ENCODE measurements at regions not wholly inside any gene's neighbourhood (a gene's known extent, or its start where the extent isn't known, plus 50 kb on each side); places are given as distances from the start of the nearest gene placed in this dataset.

GRCh38 chr9:82681809-82682208 is 381.1 kb downstream of the RASEF start:
- TF ChIP-seq, protein P1, sequence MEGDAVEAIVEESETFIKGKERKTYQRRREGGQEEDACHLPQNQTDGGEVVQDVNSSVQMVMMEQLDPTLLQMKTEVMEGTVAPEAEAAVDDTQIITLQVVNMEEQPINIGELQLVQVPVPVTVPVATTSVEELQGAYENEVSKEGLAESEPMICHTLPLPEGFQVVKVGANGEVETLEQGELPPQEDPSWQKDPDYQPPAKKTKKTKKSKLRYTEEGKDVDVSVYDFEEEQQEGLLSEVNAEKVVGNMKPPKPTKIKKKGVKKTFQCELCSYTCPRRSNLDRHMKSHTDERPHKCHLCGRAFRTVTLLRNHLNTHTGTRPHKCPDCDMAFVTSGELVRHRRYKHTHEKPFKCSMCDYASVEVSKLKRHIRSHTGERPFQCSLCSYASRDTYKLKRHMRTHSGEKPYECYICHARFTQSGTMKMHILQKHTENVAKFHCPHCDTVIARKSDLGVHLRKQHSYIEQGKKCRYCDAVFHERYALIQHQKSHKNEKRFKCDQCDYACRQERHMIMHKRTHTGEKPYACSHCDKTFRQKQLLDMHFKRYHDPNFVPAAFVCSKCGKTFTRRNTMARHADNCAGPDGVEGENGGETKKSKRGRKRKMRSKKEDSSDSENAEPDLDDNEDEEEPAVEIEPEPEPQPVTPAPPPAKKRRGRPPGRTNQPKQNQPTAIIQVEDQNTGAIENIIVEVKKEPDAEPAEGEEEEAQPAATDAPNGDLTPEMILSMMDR (IDR thresholded peaks at IDR 0.05), result no peak
- no peak for TF ChIP-seq POLR2A (IDR thresholded peaks at IDR 0.05)
- H3K4me3 ChIP-seq, result no peak overlapping the region
- H3K36me3 ChIP-seq, result no peaks in the 10 kb centered on the region
- intact Hi-C loops (cut with DNase I), result no loop called here
- DNase-seq, result no peak
- no peaks in the 10 kb centered on the region for H3K27me3 ChIP-seq
- no peaks in the 10 kb centered on the region for H3K4me1 ChIP-seq
- H3K9me3 ChIP-seq, result no peaks in the 10 kb centered on the region
- no peak overlapping the region for H3K27ac ChIP-seq

DNA sequence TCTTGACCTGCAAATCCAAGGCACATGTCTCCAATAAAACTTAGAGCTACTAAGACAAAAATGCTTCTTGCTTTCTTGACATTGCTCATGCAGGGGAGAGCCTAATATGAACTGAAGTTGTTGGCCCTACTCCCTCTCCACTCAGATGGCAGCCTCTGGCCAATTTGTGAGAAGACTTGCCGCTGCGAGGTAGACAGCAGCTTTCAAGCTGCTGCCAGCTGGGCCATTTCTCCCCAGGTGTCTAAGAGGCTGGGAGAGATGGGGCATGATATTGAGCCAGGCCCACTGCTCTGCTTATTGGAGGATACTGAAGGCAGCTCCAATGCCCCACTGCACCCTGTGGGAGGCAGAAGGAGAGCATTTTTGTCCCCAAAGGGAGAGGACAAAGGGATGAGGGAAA is 380.5 kb downstream of the RASEF start:
- no peaks in the 10 kb centered on the region for H3K4me1 ChIP-seq
- no peaks in the 10 kb centered on the region for H3K27me3 ChIP-seq
- TF ChIP-seq, protein P1 (IDR thresholded peaks at IDR 0.05), result no peak
- TF ChIP-seq POLR2A (IDR thresholded peaks at IDR 0.05), result no peak
- no peaks in the 10 kb centered on the region for H3K36me3 ChIP-seq
- no peaks in the 10 kb centered on the region for H3K9me3 ChIP-seq
- H3K4me3 ChIP-seq, result no peak overlapping the region
- intact Hi-C loops (cut with DNase I), result no loop called here
- no peak for DNase-seq
- WGBS, 2 donors, result no CpG with 5 or more reads among the region's 2 CpGs
- H3K27ac ChIP-seq, result no peak overlapping the region

DNA sequence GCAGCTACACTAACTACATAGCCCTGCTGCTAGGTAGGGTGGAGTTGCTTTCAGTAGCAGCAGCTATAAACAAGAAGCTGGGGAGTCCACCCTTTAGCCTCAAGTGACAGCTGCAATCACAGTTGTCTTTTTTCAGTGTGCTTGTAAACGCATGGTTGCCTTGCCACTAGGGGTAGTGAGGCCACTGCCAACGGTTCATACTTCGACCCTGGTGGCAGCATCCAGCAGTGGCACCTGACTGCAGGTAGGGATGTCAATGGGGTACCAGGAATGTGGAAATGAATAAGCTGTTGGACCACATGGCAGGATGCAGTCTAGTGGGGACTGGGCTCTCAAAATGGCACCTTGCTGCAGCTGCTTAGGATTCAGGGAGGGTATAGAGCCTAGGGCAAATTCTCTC is 367.2 kb downstream of the RASEF start:
- Histone ChIP-seq H3K27me3 (no peaks in the 10 kb centered on the region), H3K36me3 (no peaks in the 10 kb centered on the region), H3K9me3 (peaks cover 0 to 4% (median 3%) of the 10 kb centered on the region in 3 donors), H3K4me1 (no peaks in the 10 kb centered on the region), H3K4me3 (no peak overlapping the region), H3K27ac (no peak overlapping the region)
- TF ChIP-seq, protein P1 (IDR thresholded peaks at IDR 0.05), result no peak
- no peak for TF ChIP-seq POLR2A (IDR thresholded peaks at IDR 0.05)
- DNase-seq, result no peak
- 55 to 79% methylated on average over 3 of the region's 3 CpGs for WGBS, 2 donors
- intact Hi-C loops (cut with DNase I), result no loop called here

DNA sequence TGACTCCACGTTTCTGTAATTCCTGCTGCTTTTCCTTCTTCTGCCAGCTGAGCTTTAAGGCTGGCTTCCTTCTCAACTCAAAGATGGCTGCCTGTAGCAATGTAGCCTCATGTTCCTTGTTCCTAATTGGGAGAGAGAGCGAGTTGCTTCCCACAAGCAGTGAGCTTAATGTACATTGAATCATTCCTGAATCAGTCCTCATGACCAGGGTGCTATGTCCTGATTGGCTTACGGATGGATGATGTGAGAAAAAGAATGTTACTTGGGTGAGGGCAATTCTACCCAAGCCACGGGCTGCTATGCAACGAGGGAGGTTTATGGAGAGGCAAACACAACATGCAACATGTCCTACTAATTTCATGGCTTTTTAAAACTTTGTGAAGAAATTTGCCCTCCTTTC is 356.2 kb downstream of the RASEF start:
- no peak for DNase-seq
- Histone ChIP-seq H3K36me3 (no peaks in the 10 kb centered on the region), H3K27me3 (no peaks in the 10 kb centered on the region), H3K4me1 (no peaks in the 10 kb centered on the region), H3K4me3 (no peak overlapping the region), H3K27ac (no peak overlapping the region), H3K9me3 (no peaks in the 10 kb centered on the region)
- no peak for TF ChIP-seq POLR2A (IDR thresholded peaks at IDR 0.05)
- TF ChIP-seq, protein P1 (IDR thresholded peaks at IDR 0.05), result no peak
- intact Hi-C loops (cut with DNase I), result no loop called here
- WGBS, 2 donors, result 63 to 68% methylated on average over 5 of the region's 5 CpGs

GRCh38 chr9:82716821-82717220 is 346.1 kb downstream of the RASEF start:
- Histone ChIP-seq H3K4me3 (no peak overlapping the region), H3K4me1 (no peaks in the 10 kb centered on the region), H3K36me3 (no peaks in the 10 kb centered on the region), H3K27ac (no peak overlapping the region), H3K9me3 (no peaks in the 10 kb centered on the region), H3K27me3 (no peaks in the 10 kb centered on the region)
- TF ChIP-seq, protein P1 (IDR thresholded peaks at IDR 0.05), result no peak
- TF ChIP-seq POLR2A (IDR thresholded peaks at IDR 0.05), result no peak
- DNase-seq, result no peak
- 68 to 83% methylated on average over 2 of the region's 2 CpGs for WGBS, 2 donors
- intact Hi-C loops (cut with DNase I), result no loop called here

Data from esophagus squamous epithelium (tissue), 5 donors.